ENCODE measurements at regions not wholly inside any gene's neighbourhood (a gene's known extent, or its start where the extent isn't known, plus 50 kb on each side); places are given as distances from the start of the nearest gene placed in this dataset.
"Not testable (repeated sequence)": the region's sequence is repeated elsewhere in the genome, so short reads cannot be mapped to it uniquely, and the experiment has no call there.

DNA sequence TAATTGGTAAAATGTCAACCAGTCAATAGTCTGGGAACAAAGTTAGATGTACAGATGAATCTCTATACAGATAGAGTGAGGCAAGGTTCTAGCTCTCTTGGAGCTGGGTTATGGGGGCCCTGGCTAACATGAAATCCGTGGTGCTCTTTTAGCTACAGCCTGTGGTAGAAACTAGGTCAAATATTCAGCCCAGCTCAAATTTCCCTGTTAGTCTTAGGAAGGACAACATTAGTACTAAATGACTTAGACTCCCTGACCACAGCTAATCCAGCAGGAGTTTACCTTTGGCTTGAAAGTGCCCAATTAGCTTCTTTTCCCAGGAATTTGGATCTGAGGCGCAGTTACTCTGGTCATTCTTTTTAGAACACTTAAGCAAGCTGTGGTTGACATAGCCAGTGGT, 170.5 kb downstream of the DMRTA1 start:
- Mint-ChIP-seq H3K27me3 (no peaks in the 10 kb centered on the region), H3K4me1 (no peaks in the 10 kb centered on the region), H3K4me3 (no peak overlapping the region), H3K9me3 (peaks cover 8% of the 10 kb centered on the region), H3K36me3 (no peaks in the 10 kb centered on the region), H3K27ac (no peak overlapping the region)
- no peak for ATAC-seq

DNA sequence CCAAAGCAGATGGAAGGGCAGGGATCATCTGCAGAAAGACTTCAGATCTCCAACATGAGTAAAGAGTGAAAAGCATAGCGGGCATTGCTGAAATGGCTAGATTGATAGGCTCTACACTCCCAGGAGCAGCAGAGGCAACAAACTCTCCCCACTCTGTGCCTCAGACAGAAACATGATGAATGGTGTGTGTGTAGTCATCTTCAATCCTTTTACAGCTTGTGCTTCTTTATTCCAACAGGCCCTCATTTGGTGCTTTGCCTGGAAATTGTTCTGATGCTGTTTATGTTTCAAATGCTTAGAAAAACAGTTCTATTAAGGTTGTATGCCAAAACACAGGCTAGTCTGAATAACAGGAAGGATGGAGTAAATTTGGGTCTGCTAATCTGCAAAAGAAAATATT, 176.2 kb downstream of the DMRTA1 start:
- no peak overlapping the region for H3K4me3 Mint-ChIP-seq
- H3K9me3 Mint-ChIP-seq, result peaks cover 8% of the 10 kb centered on the region
- no peaks in the 10 kb centered on the region for H3K4me1 Mint-ChIP-seq
- H3K27me3 Mint-ChIP-seq, result no peaks in the 10 kb centered on the region
- no peak for ATAC-seq
- no peak overlapping the region for H3K27ac Mint-ChIP-seq
- H3K36me3 Mint-ChIP-seq, result no peaks in the 10 kb centered on the region

DNA sequence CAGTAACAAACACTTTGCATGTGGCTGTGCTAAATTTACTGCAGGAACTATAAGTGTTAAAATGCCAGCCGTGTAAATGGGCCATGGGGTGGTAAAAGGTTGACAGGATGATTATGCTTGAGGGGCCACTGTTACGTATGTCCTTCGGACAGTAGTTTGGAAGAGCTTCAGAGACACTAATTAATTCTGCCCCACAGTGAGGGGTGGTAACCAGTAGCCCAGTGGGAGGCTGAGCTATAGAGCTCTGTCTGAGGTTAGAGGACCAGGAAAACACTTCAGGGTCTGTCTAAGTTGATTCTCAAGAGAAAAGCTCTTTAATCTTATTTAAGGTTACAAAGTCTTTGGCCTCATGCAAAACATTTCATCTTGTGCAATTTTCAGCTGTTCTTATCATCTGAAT, 176.6 kb downstream of the DMRTA1 start:
- no peaks in the 10 kb centered on the region for H3K27me3 Mint-ChIP-seq
- H3K36me3 Mint-ChIP-seq, result no peaks in the 10 kb centered on the region
- no peak overlapping the region for H3K27ac Mint-ChIP-seq
- ATAC-seq, result no peak
- H3K4me1 Mint-ChIP-seq, result no peaks in the 10 kb centered on the region
- peaks cover 8% of the 10 kb centered on the region for H3K9me3 Mint-ChIP-seq
- no peak overlapping the region for H3K4me3 Mint-ChIP-seq

DNA sequence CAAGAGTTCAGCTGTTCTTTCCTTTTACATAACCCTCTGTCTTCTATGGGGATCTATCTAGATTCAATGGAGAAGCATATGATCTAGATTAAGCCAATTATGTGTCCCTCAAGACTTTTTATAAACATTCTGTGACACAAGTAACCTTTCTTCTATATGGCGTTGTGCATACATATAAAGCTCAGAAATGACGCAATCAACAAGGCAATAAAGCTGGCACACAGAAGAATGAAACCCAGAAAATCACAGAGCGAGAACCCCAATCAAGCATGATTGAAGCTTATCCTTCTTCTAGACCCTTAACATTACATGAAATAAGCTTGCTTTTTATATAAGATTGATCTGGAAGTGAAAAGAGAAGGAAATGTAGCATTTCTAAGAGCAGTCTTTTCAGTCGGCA, 178.9 kb downstream of the DMRTA1 start:
- H3K27me3 Mint-ChIP-seq, result no peaks in the 10 kb centered on the region
- no peaks in the 10 kb centered on the region for H3K4me1 Mint-ChIP-seq
- no peaks in the 10 kb centered on the region for H3K36me3 Mint-ChIP-seq
- no peak overlapping the region for H3K4me3 Mint-ChIP-seq
- peaks cover 15% of the 10 kb centered on the region for H3K9me3 Mint-ChIP-seq
- H3K27ac Mint-ChIP-seq, result no peak overlapping the region
- ATAC-seq, result no peak

DNA sequence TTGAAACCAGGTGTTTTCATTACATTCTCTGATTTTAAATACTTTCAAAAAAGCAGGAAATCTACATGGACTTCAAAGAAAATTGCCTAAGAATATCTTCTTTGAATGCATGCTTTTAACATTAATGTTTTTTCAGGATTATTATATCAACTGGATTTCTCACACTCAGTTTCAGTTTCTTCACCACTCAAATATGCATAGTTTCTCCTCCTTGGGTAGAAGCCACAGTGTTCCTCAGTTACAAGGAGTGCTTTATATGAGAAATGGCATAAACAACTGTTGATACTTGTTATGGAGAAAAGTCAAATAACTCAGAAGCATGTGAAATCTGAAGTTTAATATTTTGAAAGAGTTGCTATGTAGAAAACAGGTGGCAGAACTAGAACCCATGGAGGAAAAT, 196.9 kb downstream of the DMRTA1 start:
- Mint-ChIP-seq H3K36me3 (no peaks in the 10 kb centered on the region), H3K27ac (no peak overlapping the region), H3K27me3 (no peaks in the 10 kb centered on the region), H3K9me3 (no peaks in the 10 kb centered on the region), H3K4me1 (no peaks in the 10 kb centered on the region), H3K4me3 (no peak overlapping the region)
- no peak for ATAC-seq

DNA sequence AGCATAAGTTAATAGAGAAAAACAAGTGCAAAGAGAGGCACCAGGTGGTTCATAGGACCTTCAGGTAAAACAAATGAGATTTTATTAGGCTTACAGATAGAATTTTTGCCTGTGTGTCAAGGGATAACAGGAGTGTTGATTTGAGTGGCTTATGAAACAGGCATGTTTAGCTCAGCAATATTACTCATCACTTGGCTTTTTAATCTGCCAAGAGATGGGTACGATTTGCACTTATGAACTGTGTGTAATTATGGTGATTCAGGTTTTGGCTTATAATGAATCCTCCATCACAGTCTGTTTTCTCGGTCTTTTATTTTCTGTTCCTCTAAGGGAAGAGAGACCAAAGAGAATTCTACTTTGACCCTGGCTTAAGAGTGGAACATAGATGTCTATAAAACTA, 199.3 kb downstream of the DMRTA1 start:
- H3K9me3 Mint-ChIP-seq, result no peaks in the 10 kb centered on the region
- H3K4me3 Mint-ChIP-seq, result no peak overlapping the region
- no peaks in the 10 kb centered on the region for H3K4me1 Mint-ChIP-seq
- H3K27ac Mint-ChIP-seq, result no peak overlapping the region
- H3K36me3 Mint-ChIP-seq, result no peaks in the 10 kb centered on the region
- no peaks in the 10 kb centered on the region for H3K27me3 Mint-ChIP-seq
- ATAC-seq, result no peak

DNA sequence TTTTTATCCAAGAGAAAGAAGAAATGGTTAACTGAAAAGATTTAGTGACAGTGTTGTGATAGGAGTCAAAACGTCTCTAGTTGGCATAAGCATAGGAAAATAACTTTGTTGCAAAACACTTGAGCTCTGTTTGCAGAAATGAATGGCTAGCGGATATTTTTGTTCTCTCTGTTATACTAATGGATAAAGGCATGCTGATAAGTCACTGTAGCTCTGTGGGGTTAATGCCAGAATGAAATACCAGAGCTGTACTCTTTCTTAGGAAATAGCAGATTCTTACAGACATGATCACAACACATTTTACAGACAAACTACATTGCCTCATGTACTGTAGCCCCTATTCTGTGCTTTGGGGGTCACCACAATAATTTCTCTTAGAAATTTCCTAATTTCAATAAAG, 202.8 kb downstream of the DMRTA1 start:
- Mint-ChIP-seq H3K4me1 (no peaks in the 10 kb centered on the region), H3K9me3 (no peaks in the 10 kb centered on the region), H3K27me3 (no peaks in the 10 kb centered on the region), H3K4me3 (no peak overlapping the region), H3K27ac (no peak overlapping the region), H3K36me3 (no peaks in the 10 kb centered on the region)
- ATAC-seq, result no peak

DNA sequence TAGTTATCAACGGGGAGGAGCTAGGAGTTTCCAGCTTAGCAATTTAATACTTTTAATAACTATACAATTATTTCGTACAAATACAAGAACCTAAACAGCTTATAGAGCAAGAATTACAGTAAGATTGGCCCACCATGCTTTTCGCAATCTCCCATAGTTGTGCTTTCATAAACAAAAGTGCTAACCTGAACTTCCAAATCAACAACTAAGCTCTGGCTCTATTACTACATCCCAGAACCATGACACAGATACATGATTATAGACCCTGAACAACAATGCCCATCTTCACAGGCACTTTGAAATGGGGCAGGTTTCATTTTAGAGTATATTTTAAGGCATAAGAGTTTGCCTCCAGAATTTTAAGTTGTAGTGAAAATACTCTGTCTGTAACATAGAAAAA, 203.5 kb downstream of the DMRTA1 start:
- no peak overlapping the region for H3K27ac Mint-ChIP-seq
- no peaks in the 10 kb centered on the region for H3K27me3 Mint-ChIP-seq
- H3K4me3 Mint-ChIP-seq, result no peak overlapping the region
- no peaks in the 10 kb centered on the region for H3K36me3 Mint-ChIP-seq
- no peaks in the 10 kb centered on the region for H3K9me3 Mint-ChIP-seq
- no peaks in the 10 kb centered on the region for H3K4me1 Mint-ChIP-seq
- ATAC-seq, result no peak

DNA sequence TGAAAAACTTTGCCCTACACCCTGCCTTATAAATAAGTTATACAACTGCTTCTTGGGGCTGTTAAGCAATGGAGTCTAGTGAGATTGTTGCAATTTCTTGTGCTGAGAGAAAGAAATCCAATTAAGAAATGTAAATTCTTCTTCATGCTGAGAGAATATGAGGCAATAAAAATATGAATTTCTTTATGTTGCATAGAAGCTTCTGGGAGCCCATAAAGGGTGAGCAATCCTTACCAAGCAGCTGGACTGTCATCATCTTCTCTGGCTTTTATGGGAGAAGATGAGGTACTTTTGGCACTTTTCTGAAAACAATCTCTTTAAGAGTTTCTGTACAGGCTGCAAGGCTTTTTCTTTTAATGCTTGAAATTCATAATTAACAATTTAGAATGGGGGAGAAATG, 204.3 kb downstream of the DMRTA1 start:
- H3K36me3 Mint-ChIP-seq, result no peaks in the 10 kb centered on the region
- no peaks in the 10 kb centered on the region for H3K9me3 Mint-ChIP-seq
- no peak overlapping the region for H3K4me3 Mint-ChIP-seq
- no peaks in the 10 kb centered on the region for H3K4me1 Mint-ChIP-seq
- ATAC-seq, result no peak
- no peaks in the 10 kb centered on the region for H3K27me3 Mint-ChIP-seq
- no peak overlapping the region for H3K27ac Mint-ChIP-seq

DNA sequence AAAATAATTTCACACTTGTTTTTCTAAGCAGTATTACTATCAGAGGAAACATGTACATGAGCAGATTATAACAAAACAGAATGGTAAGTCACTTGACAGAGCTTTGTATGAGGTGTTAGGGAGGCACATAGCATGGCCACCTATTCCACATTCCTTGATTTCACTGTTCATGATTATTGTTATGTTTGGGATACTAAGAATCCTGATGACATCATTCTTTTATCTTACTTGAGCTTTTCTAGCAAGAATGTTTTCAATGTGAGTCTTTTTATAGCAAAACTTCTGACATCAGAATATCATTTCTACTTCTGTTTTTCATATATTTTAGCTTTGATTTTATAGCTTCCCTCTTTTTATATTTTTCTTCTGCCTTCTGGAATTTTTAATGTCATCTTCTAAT, 208.2 kb downstream of the DMRTA1 start:
- H3K4me3 Mint-ChIP-seq, result no peak overlapping the region
- H3K36me3 Mint-ChIP-seq, result no peaks in the 10 kb centered on the region
- H3K27me3 Mint-ChIP-seq, result no peaks in the 10 kb centered on the region
- no peaks in the 10 kb centered on the region for H3K4me1 Mint-ChIP-seq
- no peak for ATAC-seq
- H3K27ac Mint-ChIP-seq, result no peak overlapping the region
- H3K9me3 Mint-ChIP-seq, result no peaks in the 10 kb centered on the region

DNA sequence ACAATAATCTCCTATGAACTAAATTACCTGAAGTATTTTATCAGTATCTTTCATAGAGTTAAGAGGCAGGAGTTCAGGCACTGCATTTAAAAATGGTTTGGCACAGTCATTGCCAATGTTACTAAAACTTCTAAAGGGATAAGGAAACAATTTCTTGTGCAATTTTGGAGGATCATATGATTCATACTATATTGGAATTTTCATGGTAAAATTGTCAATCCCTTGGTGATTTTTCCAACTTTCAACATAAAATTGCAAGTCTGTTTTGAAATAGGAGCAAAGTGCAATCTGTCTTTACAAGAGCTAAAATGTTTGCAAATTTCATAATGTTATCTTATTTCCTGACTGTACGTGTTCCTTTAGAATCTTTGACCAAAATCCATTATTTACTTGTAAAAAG, 211.1 kb downstream of the DMRTA1 start:
- Mint-ChIP-seq H3K36me3 (no peaks in the 10 kb centered on the region), H3K27ac (no peak overlapping the region), H3K9me3 (peaks cover 3% of the 10 kb centered on the region), H3K4me1 (no peaks in the 10 kb centered on the region), H3K4me3 (no peak overlapping the region), H3K27me3 (no peaks in the 10 kb centered on the region)
- ATAC-seq, result no peak

DNA sequence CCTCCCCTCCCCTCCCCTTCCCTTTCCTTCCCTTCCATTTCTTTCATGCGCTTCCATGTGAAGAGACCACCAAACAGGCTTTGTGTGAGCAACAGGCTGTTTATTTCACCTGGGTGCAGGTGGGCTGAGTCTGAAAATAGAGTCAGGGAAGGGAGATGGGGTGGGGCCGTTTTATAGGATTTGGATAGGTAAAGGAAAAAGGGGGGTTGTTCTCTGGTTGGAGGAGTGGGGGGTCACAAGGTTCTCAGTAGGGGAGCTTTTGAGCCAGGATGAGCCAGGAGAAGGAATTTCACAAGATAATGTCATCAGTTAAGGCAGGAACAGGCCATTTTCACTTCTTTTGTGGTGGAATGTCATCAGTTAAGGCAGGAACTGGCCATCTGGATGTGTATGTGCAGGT, 211.9 kb downstream of the DMRTA1 start:
- H3K4me1 Mint-ChIP-seq, H3K36me3 Mint-ChIP-seq, ATAC-seq, H3K9me3 Mint-ChIP-seq, H3K27ac Mint-ChIP-seq, H3K4me3 Mint-ChIP-seq, H3K27me3 Mint-ChIP-seq: not testable (repeated sequence)

DNA sequence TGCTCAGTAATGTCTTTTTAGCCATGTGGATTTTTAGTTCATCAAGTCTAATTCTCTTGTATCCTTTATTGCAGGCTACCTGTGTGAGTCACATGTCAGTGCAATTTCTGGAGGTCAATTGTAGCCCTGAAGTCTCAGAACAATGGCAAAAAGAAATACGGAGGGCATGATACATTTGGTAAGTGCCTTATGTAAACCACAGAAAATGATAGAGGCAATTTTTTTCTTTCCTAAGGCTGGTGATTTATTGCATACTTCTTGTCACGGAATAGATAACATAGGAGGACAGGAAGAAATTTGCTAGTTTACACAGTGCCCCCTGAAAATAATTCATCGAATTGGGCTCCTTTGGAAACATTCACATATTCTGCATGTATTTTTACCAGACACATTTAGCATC, 235.9 kb downstream of the DMRTA1 start:
- Mint-ChIP-seq H3K4me3 (no peak overlapping the region), H3K36me3 (no peaks in the 10 kb centered on the region), H3K27me3 (no peaks in the 10 kb centered on the region), H3K27ac (no peak overlapping the region), H3K4me1 (no peaks in the 10 kb centered on the region), H3K9me3 (no peaks in the 10 kb centered on the region)
- no peak for ATAC-seq

DNA sequence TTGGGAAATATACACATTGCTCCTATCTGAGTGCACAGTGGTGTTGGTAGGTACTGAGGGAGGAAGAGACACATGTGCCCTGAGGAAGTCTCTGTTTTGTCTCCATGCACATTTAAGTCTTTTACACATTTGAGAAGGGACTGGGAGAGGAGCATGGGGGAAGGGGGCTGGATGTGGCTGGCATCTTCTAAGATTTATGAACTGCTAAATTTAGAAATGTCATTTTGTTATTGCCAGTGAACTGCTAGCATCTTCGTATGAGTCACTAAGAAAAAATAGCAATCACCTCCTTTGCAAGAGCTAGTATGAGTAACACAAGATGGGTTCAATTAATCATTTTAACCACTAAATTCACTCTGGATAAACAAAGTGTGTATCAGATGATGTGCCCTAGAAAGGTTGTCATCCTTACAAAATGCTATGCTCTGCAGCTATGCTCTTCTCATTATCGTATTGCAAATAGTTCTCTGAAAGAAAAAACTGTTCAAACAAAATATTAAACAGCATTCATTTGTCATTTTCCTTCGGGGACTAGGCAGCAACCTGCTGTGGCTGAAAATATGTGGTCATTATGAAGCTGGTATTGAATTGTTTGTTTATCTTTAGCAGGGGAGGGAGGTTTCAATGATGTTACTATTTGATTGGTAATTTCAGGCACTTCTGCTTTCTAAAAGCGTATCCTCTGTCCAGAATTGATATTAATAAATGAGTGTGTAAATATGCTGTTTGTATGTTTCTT, 236.5 kb downstream of the DMRTA1 start:
- ATAC-seq, result no peak
- H3K4me1 Mint-ChIP-seq, result no peaks in the 10 kb centered on the region
- H3K36me3 Mint-ChIP-seq, result no peaks in the 10 kb centered on the region
- no peaks in the 10 kb centered on the region for H3K27me3 Mint-ChIP-seq
- no peak overlapping the region for H3K27ac Mint-ChIP-seq
- no peak overlapping the region for H3K4me3 Mint-ChIP-seq
- no peaks in the 10 kb centered on the region for H3K9me3 Mint-ChIP-seq

DNA sequence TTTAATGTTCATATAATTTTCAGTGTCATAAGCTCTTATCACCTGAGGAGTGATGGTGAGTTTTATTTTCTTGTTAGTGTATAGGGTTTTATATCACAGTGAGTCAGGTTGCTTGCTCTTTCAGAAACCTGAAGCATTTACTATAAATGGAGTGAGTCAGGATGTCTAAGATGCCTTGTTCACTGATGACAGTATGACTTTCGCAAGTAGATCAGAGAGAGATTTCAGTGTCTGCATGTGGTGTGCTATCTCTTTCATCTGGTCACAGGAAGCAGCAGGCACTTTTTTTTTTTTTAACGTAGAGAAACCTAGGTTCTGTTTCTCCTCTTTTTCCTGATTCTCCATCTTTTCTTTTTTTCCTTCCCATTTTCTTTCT, 237.1 kb downstream of the DMRTA1 start:
- Mint-ChIP-seq H3K36me3 (no peaks in the 10 kb centered on the region), H3K27me3 (no peaks in the 10 kb centered on the region), H3K9me3 (no peaks in the 10 kb centered on the region), H3K4me3 (no peak overlapping the region), H3K27ac (no peak overlapping the region), H3K4me1 (no peaks in the 10 kb centered on the region)
- ATAC-seq, result no peak

DNA sequence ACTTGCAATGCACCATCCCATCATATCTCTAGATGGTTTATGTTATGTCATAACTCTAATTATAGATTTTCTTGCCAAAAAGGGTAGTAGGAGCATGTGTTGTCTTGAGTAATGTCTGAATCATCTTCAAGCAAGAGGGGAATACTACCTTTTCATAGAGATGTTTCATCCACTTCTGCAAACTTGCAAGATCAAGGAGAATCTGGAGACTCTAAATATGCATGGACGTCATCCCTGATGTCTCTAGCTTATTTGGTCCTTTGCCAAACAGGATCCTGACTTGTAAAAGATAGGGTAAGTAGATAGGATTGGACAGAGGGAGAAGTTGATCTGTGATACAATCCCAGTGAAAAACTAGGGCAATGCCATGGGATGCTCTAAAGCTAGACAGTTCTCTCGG, 246.5 kb downstream of the DMRTA1 start:
- no peak for ATAC-seq
- Mint-ChIP-seq H3K4me3 (no peak overlapping the region), H3K9me3 (peaks cover 3% of the 10 kb centered on the region), H3K27ac (no peak overlapping the region), H3K27me3 (no peaks in the 10 kb centered on the region), H3K36me3 (no peaks in the 10 kb centered on the region), H3K4me1 (no peaks in the 10 kb centered on the region)

DNA sequence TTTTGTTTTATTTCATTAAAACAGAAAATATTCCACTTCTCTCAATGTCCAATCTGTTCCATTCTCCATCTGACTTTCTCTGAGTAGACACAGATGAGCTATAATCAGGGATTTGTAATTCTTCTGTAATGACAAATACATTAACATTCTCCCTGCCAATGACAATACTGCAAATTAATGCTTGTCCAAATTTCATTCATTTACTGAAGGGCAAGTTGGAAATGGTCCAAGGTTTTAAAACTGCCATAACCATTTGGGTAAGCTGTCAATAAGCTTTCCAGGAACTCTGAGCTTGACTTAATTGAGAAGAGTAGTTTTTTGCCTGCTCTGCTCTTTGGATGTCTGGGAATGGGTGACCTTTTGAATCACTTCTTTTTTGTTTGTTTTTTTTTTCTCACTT, 253.5 kb downstream of the DMRTA1 start:
- H3K36me3 Mint-ChIP-seq, result no peaks in the 10 kb centered on the region
- no peaks in the 10 kb centered on the region for H3K27me3 Mint-ChIP-seq
- no peaks in the 10 kb centered on the region for H3K4me1 Mint-ChIP-seq
- no peak for ATAC-seq
- H3K9me3 Mint-ChIP-seq, result peaks cover 3% of the 10 kb centered on the region
- no peak overlapping the region for H3K4me3 Mint-ChIP-seq
- H3K27ac Mint-ChIP-seq, result no peak overlapping the region

All from stimulated activated memory B cell treated with anti-CD40 and anti-IgM and Interleukin-4, amounts not matched to agents 10 μg/mL and 1 μg/mL and 100 μg/mL, for 72 hours (primary cell).